Astrocyte (in vitro differentiated cells and primary cell): ENCODE measurements at regions not wholly inside any gene's neighbourhood (a gene's known extent, or its start where the extent isn't known, plus 50 kb on each side); places are given as distances from the start of the nearest gene placed in this dataset.
A peak's percentile ranks its signal among the peaks of the same experiment; 100 is the strongest.

Experiments used
- DNase-seq: peaks from one replicate; pipeline ENCODE4 v3.0.0-alpha.2; 2010; ENCODE audit warnings: low read depth
- FAIRE-seq: peaks from 2 replicates; lab custom pipeline; 2011; peaks lifted over from hg19 to GRCh38; lab: Jason Lieb, UNC
- H2AFZ ChIP-seq: 2 replicates; pipeline ENCODE4 v1.6.0; 2012; ENCODE audit warnings: low read depth, low read length, inconsistent platforms
- H3K27ac ChIP-seq: 2 replicates; pipeline ENCODE4 v1.5.1; 2011; ENCODE audit warnings: low read depth, low read length, inconsistent platforms
- H3K27me3 ChIP-seq: 2 replicates; pipeline ENCODE4 v1.6.0; 2011; ENCODE audit warnings: low read length, inconsistent platforms; ENCODE audit not compliant: insufficient read depth
- H3K36me3 ChIP-seq: 2 replicates; pipeline ENCODE4 v1.5.1; 2011; ENCODE audit warnings: low read length, inconsistent platforms; ENCODE audit not compliant: insufficient read depth
- H3K4me1 ChIP-seq: 2 replicates; pipeline ENCODE4 v1.5.1; 2011; ENCODE audit warnings: low read length, inconsistent platforms; ENCODE audit not compliant: insufficient read depth
- H3K4me2 ChIP-seq: 2 replicates; pipeline ENCODE4 v1.6.0; 2012; ENCODE audit warnings: low read length, inconsistent platforms
- H3K4me3 ChIP-seq: 2 replicates; pipeline ENCODE4 v1.5.1; 2011; ENCODE audit warnings: low read depth, mild to moderate bottlenecking, low read length, inconsistent platforms; ENCODE audit not compliant: insufficient read depth
- H3K79me2 ChIP-seq: 2 replicates; pipeline ENCODE4 v1.6.0; 2012; ENCODE audit warnings: mild to moderate bottlenecking, low read length, inconsistent platforms; ENCODE audit not compliant: insufficient read depth
- H3K9ac ChIP-seq: 2 replicates; pipeline ENCODE4 v1.6.0; 2012; ENCODE audit warnings: mild to moderate bottlenecking, low read length, inconsistent platforms
- H3K9me3 ChIP-seq: 2 replicates; pipeline ENCODE4 v1.5.1; 2012; ENCODE audit warnings: low read depth, mild to moderate bottlenecking, low read length, inconsistent platforms; ENCODE audit not compliant: insufficient read depth
- H4K20me1 ChIP-seq: 2 replicates; pipeline ENCODE4 v1.6.0; 2012; ENCODE audit warnings: low read length, inconsistent platforms; ENCODE audit not compliant: insufficient read depth
- H3K27ac Mint-ChIP-seq: one replicate; pipeline ENCODE4 v1.8.0; 2021; ENCODE audit warnings: mild to moderate bottlenecking, mixed read lengths; ENCODE audit not compliant: unreplicated experiment
- H3K27me3 Mint-ChIP-seq: one replicate; pipeline ENCODE4 v1.8.0; 2021; ENCODE audit warnings: low read depth, mixed read lengths; ENCODE audit not compliant: unreplicated experiment
- H3K36me3 Mint-ChIP-seq: one replicate; pipeline ENCODE4 v1.8.0; 2021; ENCODE audit warnings: low read depth, mixed read lengths; ENCODE audit not compliant: unreplicated experiment
- H3K4me1 Mint-ChIP-seq: one replicate; pipeline ENCODE4 v1.8.0; 2021; ENCODE audit warnings: low read depth, mixed read lengths; ENCODE audit not compliant: unreplicated experiment
- H3K4me3 Mint-ChIP-seq: one replicate; pipeline ENCODE4 v1.8.0; 2021; ENCODE audit warnings: mild to moderate bottlenecking, moderate library complexity, mixed read lengths; ENCODE audit not compliant: unreplicated experiment
- H3K9me3 Mint-ChIP-seq: one replicate; pipeline ENCODE4 v1.8.0; 2021; ENCODE audit warnings: mild to moderate bottlenecking, mixed read lengths; ENCODE audit not compliant: unreplicated experiment
- EZH2 ChIP-seq: IDR thresholded peaks from 2 replicates; pipeline ENCODE4 v1.6.1; 2012; ENCODE audit warnings: mild to moderate bottlenecking, low read length, inconsistent platforms; ENCODE audit not compliant: insufficient read depth
- TF ChIP-seq, protein P1 (sequence below): IDR thresholded peaks from 2 replicates; pipeline ENCODE4 v1.5.1; 2011; ENCODE audit warnings: low read depth, mild to moderate bottlenecking, inconsistent platforms, low read length, moderate library complexity; ENCODE audit not compliant: insufficient read depth

DNA sequence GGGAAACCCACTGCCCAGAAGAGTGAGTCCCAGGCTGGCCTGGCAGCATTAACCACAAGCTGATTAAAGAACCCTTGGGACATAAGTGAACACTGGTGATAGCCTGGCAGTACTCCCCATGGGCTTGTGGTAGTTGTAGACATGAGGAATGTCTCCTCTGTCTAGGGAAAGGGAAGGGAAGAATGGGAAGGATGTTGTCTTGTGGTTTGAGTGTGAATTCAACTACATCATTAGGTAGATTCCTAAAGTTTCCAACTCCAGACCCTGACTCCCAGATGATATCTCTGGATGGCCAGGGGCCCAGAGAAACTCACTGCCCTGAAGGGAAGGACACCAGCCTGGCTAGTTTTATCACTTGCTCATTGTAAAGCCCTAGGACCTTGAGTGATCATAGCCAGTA, 1012.4 kb upstream of the COX7C start:
- Histone ChIP-seq H3K27ac (no peak overlapping the region), H4K20me1 (no peaks in the 10 kb centered on the region), H3K36me3 (no peaks in the 10 kb centered on the region), H3K79me2 (no peaks in the 10 kb centered on the region), H3K4me1 (no peaks in the 10 kb centered on the region), H3K27me3 (no peaks in the 10 kb centered on the region), H3K4me3 (no peak overlapping the region), H3K9ac (no peak overlapping the region), H3K4me2 (no peak overlapping the region), H2AFZ (no peak overlapping the region), H3K9me3 (peaks cover 2% of the 10 kb centered on the region)
- H3K4me1 Mint-ChIP-seq = peaks cover 14% of the 10 kb centered on the region
- H3K9me3 Mint-ChIP-seq = no peaks in the 10 kb centered on the region
- FAIRE-seq (no peak), DNase-seq (no peak)
- no peak overlapping the region for H3K4me3 Mint-ChIP-seq
- no peak for TF ChIP-seq EZH2
- TF ChIP-seq, protein P1, sequence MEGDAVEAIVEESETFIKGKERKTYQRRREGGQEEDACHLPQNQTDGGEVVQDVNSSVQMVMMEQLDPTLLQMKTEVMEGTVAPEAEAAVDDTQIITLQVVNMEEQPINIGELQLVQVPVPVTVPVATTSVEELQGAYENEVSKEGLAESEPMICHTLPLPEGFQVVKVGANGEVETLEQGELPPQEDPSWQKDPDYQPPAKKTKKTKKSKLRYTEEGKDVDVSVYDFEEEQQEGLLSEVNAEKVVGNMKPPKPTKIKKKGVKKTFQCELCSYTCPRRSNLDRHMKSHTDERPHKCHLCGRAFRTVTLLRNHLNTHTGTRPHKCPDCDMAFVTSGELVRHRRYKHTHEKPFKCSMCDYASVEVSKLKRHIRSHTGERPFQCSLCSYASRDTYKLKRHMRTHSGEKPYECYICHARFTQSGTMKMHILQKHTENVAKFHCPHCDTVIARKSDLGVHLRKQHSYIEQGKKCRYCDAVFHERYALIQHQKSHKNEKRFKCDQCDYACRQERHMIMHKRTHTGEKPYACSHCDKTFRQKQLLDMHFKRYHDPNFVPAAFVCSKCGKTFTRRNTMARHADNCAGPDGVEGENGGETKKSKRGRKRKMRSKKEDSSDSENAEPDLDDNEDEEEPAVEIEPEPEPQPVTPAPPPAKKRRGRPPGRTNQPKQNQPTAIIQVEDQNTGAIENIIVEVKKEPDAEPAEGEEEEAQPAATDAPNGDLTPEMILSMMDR = no peak
- H3K36me3 Mint-ChIP-seq = no peaks in the 10 kb centered on the region
- H3K27me3 Mint-ChIP-seq = no peaks in the 10 kb centered on the region
- H3K27ac Mint-ChIP-seq = peak overlapping the region; percentile 90

GRCh38 chr5:85614489-85614888, 1003.3 kb upstream of the COX7C start:
- Mint-ChIP-seq H3K27ac (no peak overlapping the region), H3K36me3 (peaks cover 2% of the 10 kb centered on the region), H3K27me3 (no peaks in the 10 kb centered on the region), H3K4me3 (no peak overlapping the region), H3K9me3 (no peaks in the 10 kb centered on the region), H3K4me1 (peaks cover 4% of the 10 kb centered on the region)
- Histone ChIP-seq H3K9ac (no peak overlapping the region), H3K9me3 (no peaks in the 10 kb centered on the region), H3K4me3 (no peak overlapping the region), H3K36me3 (no peaks in the 10 kb centered on the region), H4K20me1 (no peaks in the 10 kb centered on the region), H3K4me1 (no peaks in the 10 kb centered on the region), H3K79me2 (no peaks in the 10 kb centered on the region), H3K27ac (no peak overlapping the region), H2AFZ (no peak overlapping the region), H3K4me2 (no peak overlapping the region), H3K27me3 (no peaks in the 10 kb centered on the region)
- TF ChIP-seq, protein P1 = no peak
- no peak for TF ChIP-seq EZH2
- DNase-seq = no peak
- FAIRE-seq = no peak

DNA sequence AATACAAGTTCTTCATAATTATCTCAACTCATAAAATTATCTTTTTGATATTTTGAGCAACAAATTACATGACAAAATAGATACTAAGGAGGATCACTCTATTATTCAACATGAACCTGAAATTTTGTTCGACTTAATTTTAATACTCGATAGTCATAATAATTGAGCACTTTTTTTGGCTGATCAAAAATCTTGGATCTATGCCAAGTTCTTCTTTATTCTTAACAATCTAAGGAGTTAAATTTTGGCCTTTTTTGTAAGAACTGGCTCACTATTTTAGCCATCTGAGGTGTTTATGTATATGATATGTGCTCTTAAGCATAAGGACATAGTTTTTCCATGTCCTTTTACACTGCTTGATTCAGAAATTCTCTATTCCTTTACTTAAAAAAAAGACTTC, 996.1 kb upstream of the COX7C start:
- Histone ChIP-seq H3K9ac (no peak overlapping the region), H3K4me2 (no peak overlapping the region), H3K36me3 (no peaks in the 10 kb centered on the region), H3K79me2 (no peaks in the 10 kb centered on the region), H4K20me1 (no peaks in the 10 kb centered on the region), H2AFZ (no peak overlapping the region), H3K27ac (no peak overlapping the region), H3K27me3 (no peaks in the 10 kb centered on the region), H3K4me1 (no peaks in the 10 kb centered on the region), H3K9me3 (no peaks in the 10 kb centered on the region), H3K4me3 (no peak overlapping the region)
- TF ChIP-seq EZH2 = no peak
- TF ChIP-seq, protein P1 = no peak
- H3K4me1 Mint-ChIP-seq = peaks cover under 1% of the 10 kb centered on the region
- no peak overlapping the region for H3K27ac Mint-ChIP-seq
- no peak overlapping the region for H3K4me3 Mint-ChIP-seq
- H3K9me3 Mint-ChIP-seq = no peaks in the 10 kb centered on the region
- no peaks in the 10 kb centered on the region for H3K27me3 Mint-ChIP-seq
- FAIRE-seq (no peak), DNase-seq (no peak)
- H3K36me3 Mint-ChIP-seq = peaks cover 2% of the 10 kb centered on the region
